Muscle of leg (tissue), 3 donors: ENCODE measurements at regions not wholly inside any gene's neighbourhood (a gene's known extent, or its start where the extent isn't known, plus 50 kb on each side); places are given as distances from the start of the nearest gene placed in this dataset.
"Not testable (repeated sequence)": the region's sequence is repeated elsewhere in the genome, so short reads cannot be mapped to it uniquely, and the experiment has no call there.

Experiments used
- DNase-seq: peaks from one replicate; pipeline ENCODE4 v3.0.0; 2013
- H3K27ac ChIP-seq: one replicate; pipeline ENCODE4 v1.5.1; 2013; ENCODE audit warnings: mild to moderate bottlenecking, low read length, control low read depth
- H3K27me3 ChIP-seq: one replicate; pipeline ENCODE4 v1.6.1; 2013; ENCODE audit warnings: low read length; ENCODE audit not compliant: control insufficient read depth, insufficient read depth
- H3K36me3 ChIP-seq: one replicate; pipeline ENCODE4 v1.6.1; 2013; ENCODE audit warnings: low read length; ENCODE audit not compliant: control insufficient read depth, insufficient read depth
- H3K4me1 ChIP-seq: one replicate; pipeline ENCODE4 v1.6.1; 2013; ENCODE audit warnings: low read length; ENCODE audit not compliant: control insufficient read depth, insufficient read depth
- H3K4me3 ChIP-seq: one replicate; pipeline ENCODE4 v1.5.1; 2013; ENCODE audit warnings: low read length, control low read depth
- H3K9me3 ChIP-seq: replicated peaks from 2 replicates; pipeline ENCODE4 v1.6.1; 2013; ENCODE audit warnings: low read depth, low read length; ENCODE audit not compliant: control insufficient read depth
- WGBS: methylation state at CpG from one replicate; pipeline ENCODE4 v1.1.5; 2013; ENCODE audit warnings: missing lambda C conversion rate; ENCODE audit not compliant: insufficient coverage; 5-methylcytosine and 5-hydroxymethylcytosine counted together

- DNase-seq: no peak
- no peaks in the 10 kb centered on the region for H3K9me3 ChIP-seq
- peaks cover 29% of the 10 kb centered on the region for H3K27me3 ChIP-seq
- peaks cover 5% of the 10 kb centered on the region for H3K4me1 ChIP-seq
- WGBS: 72% methylated on average over 4 of the region's 4 CpGs
- no peak overlapping the region for H3K27ac ChIP-seq
- H3K36me3 ChIP-seq: no peaks in the 10 kb centered on the region
- H3K4me3 ChIP-seq: no peak overlapping the region
Observed at GRCh38 chr12:131575371-131575770, 135.5 kb upstream of the SFSWAP start.

DNA sequence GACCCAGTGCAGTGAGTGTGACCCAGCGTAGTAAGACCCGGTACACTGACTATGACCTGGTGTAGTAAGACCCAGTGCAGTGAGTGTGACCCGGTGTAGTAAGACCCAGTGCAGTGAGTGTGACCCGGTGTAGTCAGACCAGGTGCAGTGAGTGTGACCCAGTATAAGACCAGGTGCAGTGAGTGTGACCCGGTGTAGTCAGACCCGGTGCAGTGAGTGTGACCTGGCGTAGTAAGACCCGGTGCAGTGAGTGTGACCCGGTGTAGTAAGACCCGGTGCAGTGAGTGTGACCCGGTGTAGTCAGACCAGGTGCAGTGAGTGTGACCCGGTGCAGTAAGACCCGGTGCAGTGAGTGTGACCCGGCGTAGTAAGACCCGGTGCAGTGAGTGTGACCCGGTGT lies 134.2 kb upstream of the SFSWAP start:
- H3K9me3 ChIP-seq, H3K27ac ChIP-seq, H3K4me1 ChIP-seq, H3K36me3 ChIP-seq, H3K4me3 ChIP-seq, DNase-seq: not testable (repeated sequence)
- WGBS: 81% methylated on average over 9 of the region's 17 CpGs
- H3K27me3 ChIP-seq: peaks cover 28% of the 10 kb centered on the region

- no peak overlapping the region for H3K27ac ChIP-seq
- H3K4me3 ChIP-seq: no peak overlapping the region
- no peak for DNase-seq
- H3K36me3 ChIP-seq: no peaks in the 10 kb centered on the region
- peaks cover 24% of the 10 kb centered on the region for H3K27me3 ChIP-seq
- H3K9me3 ChIP-seq: no peaks in the 10 kb centered on the region
- peaks cover 5% of the 10 kb centered on the region for H3K4me1 ChIP-seq
- 39% methylated on average over 4 of the region's 6 CpGs for WGBS
Observed at GRCh38 chr12:131577766-131578165, 133.1 kb upstream of the SFSWAP start.

GRCh38 chr12:131578828-131579470 lies 131.9 kb upstream of the SFSWAP start:
- Histone ChIP-seq H3K4me3 (no peak overlapping the region), H3K4me1 (peaks cover 4% of the 10 kb centered on the region), H3K27me3 (peaks cover 16% of the 10 kb centered on the region), H3K9me3 (no peaks in the 10 kb centered on the region), H3K36me3 (no peaks in the 10 kb centered on the region), H3K27ac (no peak overlapping the region)
- DNase-seq: no peak
- WGBS: 90% methylated on average over 3 of the region's 11 CpGs

DNA sequence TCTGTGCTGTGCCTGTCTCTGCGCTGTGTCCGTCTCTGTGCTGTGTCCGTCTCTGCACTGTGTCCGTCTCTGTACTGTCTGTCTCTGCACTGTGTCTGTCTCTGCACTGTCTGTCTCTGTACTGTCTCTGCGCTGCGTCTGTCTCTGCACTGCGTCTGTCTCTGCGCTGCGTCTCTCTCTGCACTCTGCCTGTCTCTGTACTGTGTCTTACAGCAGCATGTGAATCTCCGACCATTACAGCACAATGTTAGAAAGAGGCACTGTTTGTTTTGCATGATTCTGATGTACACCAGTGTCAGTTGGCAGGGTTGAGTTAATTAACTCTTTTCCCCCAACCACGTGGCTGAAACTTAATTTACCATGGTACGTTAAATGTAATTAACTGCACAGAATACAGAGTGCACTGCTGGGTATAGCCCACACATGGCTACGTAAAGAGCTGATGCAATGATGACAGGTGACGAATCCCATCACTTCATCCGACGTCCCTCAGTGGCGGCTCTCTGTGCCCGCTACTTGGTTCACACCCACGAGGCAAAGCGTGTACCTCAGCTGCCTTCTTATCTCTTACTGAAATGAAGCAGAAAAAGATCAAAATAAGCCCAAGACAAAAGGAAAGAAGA lies 127.7 kb upstream of the SFSWAP start:
- WGBS: 71% methylated on average over 11 of the region's 20 CpGs
- Histone ChIP-seq H3K27ac (no peak overlapping the region), H3K4me3 (no peak overlapping the region), H3K36me3 (no peaks in the 10 kb centered on the region), H3K9me3 (peaks cover 13% of the 10 kb centered on the region), H3K27me3 (peaks cover 3% of the 10 kb centered on the region), H3K4me1 (no peaks in the 10 kb centered on the region)
- DNase-seq: no peak

- H3K4me3 ChIP-seq: no peak overlapping the region
- H3K36me3 ChIP-seq: no peaks in the 10 kb centered on the region
- H3K4me1 ChIP-seq: peaks cover 2% of the 10 kb centered on the region
- WGBS: 72% methylated on average over 9 of the region's 9 CpGs
- DNase-seq: no peak
- H3K9me3 ChIP-seq: peaks cover 13% of the 10 kb centered on the region
- no peaks in the 10 kb centered on the region for H3K27me3 ChIP-seq
- no peak overlapping the region for H3K27ac ChIP-seq
Observed at GRCh38 chr12:131586269-131586668, 124.6 kb upstream of the SFSWAP start.

DNA sequence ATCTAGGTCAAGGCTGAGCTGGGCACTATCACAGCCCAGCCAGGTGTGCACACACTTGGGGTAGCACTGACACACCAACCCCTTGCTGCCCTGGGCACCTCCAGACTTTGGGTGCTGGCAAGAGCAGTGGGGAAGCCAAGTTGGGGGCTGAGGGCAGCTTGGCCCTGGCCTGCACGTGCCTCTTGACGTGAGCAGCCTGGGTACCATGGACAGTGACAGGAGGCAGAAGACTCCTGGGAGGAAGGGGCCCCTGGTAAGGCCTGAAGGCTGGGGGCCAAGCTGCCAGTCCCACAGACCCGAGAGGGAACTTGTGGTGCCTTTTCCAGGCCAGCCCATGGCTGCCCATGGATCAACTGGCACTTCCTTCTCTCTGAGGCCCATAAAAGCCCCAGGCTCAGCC lies 124.1 kb upstream of the SFSWAP start:
- Histone ChIP-seq H3K9me3 (peaks cover 13% of the 10 kb centered on the region), H3K27ac (no peak overlapping the region), H3K4me1 (peaks cover 2% of the 10 kb centered on the region), H3K27me3 (no peaks in the 10 kb centered on the region), H3K36me3 (no peaks in the 10 kb centered on the region), H3K4me3 (no peak overlapping the region)
- WGBS: 60% methylated on average over 3 of the region's 3 CpGs
- DNase-seq: no peak

DNA sequence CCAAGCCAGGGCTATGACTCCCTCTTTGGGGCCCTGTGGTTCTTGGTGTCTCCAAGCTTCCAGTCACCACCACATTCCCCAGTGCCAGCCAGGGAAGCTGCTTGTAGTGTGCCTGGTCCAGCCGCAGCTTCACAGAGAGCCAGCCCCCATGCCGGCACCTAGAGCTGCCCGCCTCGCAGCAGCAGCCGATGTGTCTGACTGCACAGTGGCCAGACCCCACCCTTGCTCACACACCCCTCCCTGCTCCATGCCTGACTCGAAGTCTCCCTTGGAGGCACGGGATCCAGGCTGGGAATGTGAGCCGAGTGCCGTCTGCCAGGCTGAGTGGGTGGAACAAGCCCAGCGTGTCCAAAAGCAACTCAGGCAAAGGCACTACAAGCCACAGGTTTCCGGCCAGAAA lies 123.3 kb upstream of the SFSWAP start:
- Histone ChIP-seq H3K9me3 (peaks cover 13% of the 10 kb centered on the region), H3K4me1 (peaks cover 2% of the 10 kb centered on the region), H3K27ac (no peak overlapping the region), H3K4me3 (no peak overlapping the region), H3K27me3 (peaks cover under 1% of the 10 kb centered on the region), H3K36me3 (no peaks in the 10 kb centered on the region)
- no peak for DNase-seq
- WGBS: 83% methylated on average over 11 of the region's 11 CpGs

DNA sequence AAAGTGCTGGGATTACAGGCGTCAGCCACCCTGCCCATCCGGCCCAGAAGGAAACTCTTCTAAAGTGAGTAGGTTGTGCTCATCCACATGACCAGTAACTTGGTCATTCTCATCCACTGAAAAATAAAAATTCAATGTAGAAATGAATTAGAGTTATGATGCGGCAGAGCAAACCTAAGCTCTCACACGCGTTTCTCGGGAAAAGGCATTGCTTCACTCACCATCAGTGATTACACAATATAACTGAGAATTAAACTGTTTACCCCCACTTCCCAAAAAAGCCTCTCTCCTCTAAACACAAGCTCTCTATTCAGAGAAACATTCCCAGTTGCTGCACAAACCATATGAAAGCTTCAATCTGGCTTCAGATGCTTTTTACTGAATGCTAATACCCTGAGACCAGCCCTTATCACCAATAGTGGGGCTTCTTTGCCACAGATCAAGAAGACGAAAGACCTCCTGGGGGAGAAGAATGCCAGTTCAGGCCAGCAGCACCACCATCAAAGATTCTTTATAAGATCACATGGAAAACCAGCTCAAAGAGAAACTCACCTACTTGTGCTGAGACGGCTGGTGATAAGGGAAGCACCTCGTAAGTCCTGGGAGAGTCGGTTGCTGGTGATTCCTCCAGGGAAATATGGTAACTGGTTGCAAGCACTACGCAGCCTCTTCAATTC lies 121.5 kb upstream of the SFSWAP start:
- H3K4me1 ChIP-seq: peaks cover 2% of the 10 kb centered on the region
- no peak for DNase-seq
- no peaks in the 10 kb centered on the region for H3K36me3 ChIP-seq
- H3K27ac ChIP-seq: no peak overlapping the region
- H3K4me3 ChIP-seq: no peak overlapping the region
- peaks cover 2% of the 10 kb centered on the region for H3K27me3 ChIP-seq
- peaks cover 13% of the 10 kb centered on the region for H3K9me3 ChIP-seq
- 60% methylated on average over 2 of the region's 11 CpGs for WGBS

- H3K4me1 ChIP-seq: peaks cover 2% of the 10 kb centered on the region
- peaks cover 2% of the 10 kb centered on the region for H3K27me3 ChIP-seq
- no peak overlapping the region for H3K27ac ChIP-seq
- DNase-seq: no peak
- no peaks in the 10 kb centered on the region for H3K36me3 ChIP-seq
- H3K9me3 ChIP-seq: peaks cover 13% of the 10 kb centered on the region
- H3K4me3 ChIP-seq: no peak overlapping the region
Observed at GRCh38 chr12:131589966-131590365, 120.9 kb upstream of the SFSWAP start.
